ENCODE measurements at regions not wholly inside any gene's neighbourhood (a gene's known extent, or its start where the extent isn't known, plus 50 kb on each side); places are given as distances from the start of the nearest gene placed in this dataset.

GRCh38 chr6:156487877-156488276 is 289.3 kb upstream of the ARID1B start:
- Histone ChIP-seq H3K4me1 (ENCODE audit: control insufficient read depth in 1 of 2, insufficient read depth in 2 of 2, low read length in 2 of 2) (no peaks in the 10 kb centered on the region), H2AFZ (ENCODE audit: low read depth, low read length, poor library complexity, severe bottlenecking) (no peak overlapping the region), H3K79me2 (ENCODE audit: insufficient read depth, low read length) (no peaks in the 10 kb centered on the region), H3K27ac (ENCODE audit: low read depth, low read length) (no peak overlapping the region), H3K27me3 (ENCODE audit: insufficient read depth, low read length) (no peaks in the 10 kb centered on the region), H3K9ac (ENCODE audit: low read length) (no peak overlapping the region), H3K9me2 (ENCODE audit: insufficient read depth) (no peaks in the 10 kb centered on the region), H4K20me1 (ENCODE audit: insufficient read depth) (no peaks in the 10 kb centered on the region), H3K36me3 (ENCODE audit: control insufficient read depth in 1 of 2, insufficient read depth in 2 of 2, low read length in 2 of 2) (no peaks in the 10 kb centered on the region), H3K9me3 (ENCODE audit: control insufficient read depth in 1 of 2, insufficient read depth in 1 of 2, low read depth in 1 of 2, low read length in 2 of 2) (no peaks in the 10 kb centered on the region), H3K4me2 (ENCODE audit: low read length) (no peak overlapping the region), H3K4me3 (replicated peaks in 1 of 2; ENCODE audit: low read depth in 1 of 2, low read length in 2 of 2) (no peak overlapping the region)
- no peak for DNase-seq (ENCODE audit: low read depth, low spot score)
- RAD21 ChIA-PET (ENCODE audit: low non-redundant PET in 1 of 2, low total read pairs in 2 of 2, uncharacterized antibody in 2 of 2, unreplicated experiment in 2 of 2): no interaction called here
- intact Hi-C loops (cut with micrococcal nuclease): no loop called here
- no peak for ATAC-seq
- no peak for TF ChIP-seq YY1 (IDR thresholded peaks at IDR 0.05; ENCODE audit: extremely low read depth, insufficient replicate concordance, low read depth, low read length)
- TF ChIP-seq ZNF274 (IDR thresholded peaks at IDR 0.05; ENCODE audit: low read depth, low read length): no peak
- TF ChIP-seq SIN3A (IDR thresholded peaks at IDR 0.05; ENCODE audit: low read depth): no peak
- no peak for TF ChIP-seq CBX3 (IDR thresholded peaks at IDR 0.05; ENCODE audit: low read depth)
- no peak for TF ChIP-seq CTCF (IDR thresholded peaks at IDR 0.05 in 2 of 3, conservative IDR thresholded peaks at IDR 0.05 in 1 of 3; ENCODE audit: borderline replicate concordance in 1 of 3, insufficient read depth in 1 of 3, low read depth in 2 of 3, low read length in 2 of 3)
- no peak for TF ChIP-seq POLR2AphosphoS5 (IDR thresholded peaks at IDR 0.05; ENCODE audit: low read depth, low read length)
- no peak for TF ChIP-seq JUND (IDR thresholded peaks at IDR 0.05)
- no peak for TF ChIP-seq ZBTB33 (IDR thresholded peaks at IDR 0.05; ENCODE audit: extremely low read depth, insufficient replicate concordance, low read length)
- no peak for TF ChIP-seq EZH2 (IDR thresholded peaks at IDR 0.05)
- TF ChIP-seq CEBPB (IDR thresholded peaks at IDR 0.05; ENCODE audit: low read depth): no peak
- no peak for TF ChIP-seq ELF1 (IDR thresholded peaks at IDR 0.05; ENCODE audit: borderline replicate concordance, low read depth)
- TF ChIP-seq EZH2phosphoT487 (IDR thresholded peaks at IDR 0.05; ENCODE audit: borderline replicate concordance): no peak
- no peak for TF ChIP-seq TCF7L2 (IDR thresholded peaks at IDR 0.05; ENCODE audit: borderline replicate concordance, extremely low read depth, insufficient read depth, insufficient read length)
- CTCF ChIA-PET: no interaction called here
- POLR2A ChIA-PET: no interaction called here
- no TSS peak for BruUV-seq (replicated peaks)
